GM23338 (cell line): ENCODE measurements at regions not wholly inside any gene's neighbourhood (a gene's known extent, or its start where the extent isn't known, plus 50 kb on each side); places are given as distances from the start of the nearest gene placed in this dataset.

Source experiments
- CREB1 ChIP-seq: fragments of 250-450 bp; sonication (Bioruptor Pico); IDR thresholded peaks from 2 replicates; pipeline ENCODE4 v1.5.0; 2020; ENCODE audit warnings: low read depth, mild to moderate bottlenecking, moderate library complexity
- EZH2 ChIP-seq: fragments of 200-600 bp; sonication (generic); IDR thresholded peaks from one replicate; pipeline ENCODE4 v1.8.0; 2017; ENCODE audit warnings: antibody characterized with exemption, mild to moderate bottlenecking, low read depth; ENCODE audit not compliant: unreplicated experiment
- EZH2phosphoT487 ChIP-seq: fragments of 200-600 bp; sonication (generic); IDR thresholded peaks from one replicate; pipeline ENCODE4 v1.8.1; 2018; ENCODE audit warnings: antibody characterized with exemption; ENCODE audit not compliant: unreplicated experiment
- JUNB ChIP-seq: IDR thresholded peaks from one replicate; pipeline ENCODE4 v1.6.1; 2016; ENCODE audit warnings: antibody characterized with exemption; ENCODE audit not compliant: unreplicated experiment
- NANOG ChIP-seq: IDR thresholded peaks from 2 replicates; pipeline ENCODE4 v1.6.1; 2016; ENCODE audit warnings: antibody characterized with exemption, borderline replicate concordance
- POLR2AphosphoS5 ChIP-seq: IDR thresholded peaks from 2 replicates; pipeline ENCODE4 v1.6.1; 2016; ENCODE audit warnings: antibody characterized with exemption, low read depth
- STAT1 ChIP-seq: IDR thresholded peaks from one replicate; pipeline ENCODE4 v1.6.1; 2016; ENCODE audit warnings: antibody characterized with exemption; ENCODE audit not compliant: unreplicated experiment
- ZNF114 ChIP-seq: fragments of 250-450 bp; sonication (Bioruptor Pico); IDR thresholded peaks from 2 replicates; pipeline ENCODE4 v1.5.0; 2020; ENCODE audit warnings: mild to moderate bottlenecking, moderate library complexity
- ZNF331 ChIP-seq: fragments of 250-450 bp; sonication (Bioruptor Pico); IDR thresholded peaks from 2 replicates; pipeline ENCODE4 v1.5.0; 2020; ENCODE audit warnings: low read depth, mild to moderate bottlenecking, moderate library complexity
- ZNF462 ChIP-seq: fragments of 250-450 bp; sonication (Bioruptor Pico); IDR thresholded peaks from 2 replicates; pipeline ENCODE4 v1.5.0; 2020; ENCODE audit warnings: mild to moderate bottlenecking, moderate library complexity
- TF ChIP-seq, protein P1 (sequence below), 2 experiments: fragments of 200-600 bp in 1 of 2; sonication (generic) in 1 of 2; conservative IDR thresholded peaks; 2 replicates each; pipeline versions ENCODE4 v1.5.1 to v1.6.1; 2016 to 2017; ENCODE audit warnings: antibody characterized with exemption in 2 of 2, low read depth in 2 of 2, mild to moderate bottlenecking in 2 of 2, moderate library complexity in 1 of 2
- TF ChIP-seq, protein P2 (sequence below): IDR thresholded peaks from one replicate; pipeline ENCODE4 v1.6.1; 2018; ENCODE audit warnings: antibody characterized with exemption; ENCODE audit not compliant: unreplicated experiment

DNA sequence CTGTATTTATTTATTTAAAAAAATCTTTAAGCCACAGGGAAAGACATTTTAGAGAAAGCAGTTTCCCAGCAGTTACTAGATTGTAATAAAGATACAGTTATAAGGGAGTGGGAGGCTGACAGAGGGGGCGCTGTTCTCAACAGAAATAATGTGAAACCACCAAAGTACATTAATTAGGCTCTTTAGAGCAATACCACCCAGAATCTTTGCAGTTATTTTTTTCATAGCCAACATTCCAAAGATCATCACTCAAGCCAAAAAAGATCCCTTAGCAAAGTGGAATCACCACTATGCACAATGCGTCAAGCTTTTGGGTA, 331.3 kb upstream of the DEFB112 start:
- TF ChIP-seq POLR2AphosphoS5 (no peak), JUNB (no peak), EZH2 (no peak), STAT1 (no peak), ZNF331 (CRISPR knock-in tag) (no peak), ZNF114 (CRISPR knock-in tag) (no peak), EZH2phosphoT487 (no peak), CREB1 (CRISPR knock-in tag) (no peak), NANOG (no peak), ZNF462 (CRISPR knock-in tag) (no peak)
- TF ChIP-seq, protein P1, sequence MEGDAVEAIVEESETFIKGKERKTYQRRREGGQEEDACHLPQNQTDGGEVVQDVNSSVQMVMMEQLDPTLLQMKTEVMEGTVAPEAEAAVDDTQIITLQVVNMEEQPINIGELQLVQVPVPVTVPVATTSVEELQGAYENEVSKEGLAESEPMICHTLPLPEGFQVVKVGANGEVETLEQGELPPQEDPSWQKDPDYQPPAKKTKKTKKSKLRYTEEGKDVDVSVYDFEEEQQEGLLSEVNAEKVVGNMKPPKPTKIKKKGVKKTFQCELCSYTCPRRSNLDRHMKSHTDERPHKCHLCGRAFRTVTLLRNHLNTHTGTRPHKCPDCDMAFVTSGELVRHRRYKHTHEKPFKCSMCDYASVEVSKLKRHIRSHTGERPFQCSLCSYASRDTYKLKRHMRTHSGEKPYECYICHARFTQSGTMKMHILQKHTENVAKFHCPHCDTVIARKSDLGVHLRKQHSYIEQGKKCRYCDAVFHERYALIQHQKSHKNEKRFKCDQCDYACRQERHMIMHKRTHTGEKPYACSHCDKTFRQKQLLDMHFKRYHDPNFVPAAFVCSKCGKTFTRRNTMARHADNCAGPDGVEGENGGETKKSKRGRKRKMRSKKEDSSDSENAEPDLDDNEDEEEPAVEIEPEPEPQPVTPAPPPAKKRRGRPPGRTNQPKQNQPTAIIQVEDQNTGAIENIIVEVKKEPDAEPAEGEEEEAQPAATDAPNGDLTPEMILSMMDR (conservative IDR thresholded peaks at IDR 0.05; ENCODE audit: low read depth in 2 of 2): peak; percentile 61 to 78
- TF ChIP-seq, protein P2, sequence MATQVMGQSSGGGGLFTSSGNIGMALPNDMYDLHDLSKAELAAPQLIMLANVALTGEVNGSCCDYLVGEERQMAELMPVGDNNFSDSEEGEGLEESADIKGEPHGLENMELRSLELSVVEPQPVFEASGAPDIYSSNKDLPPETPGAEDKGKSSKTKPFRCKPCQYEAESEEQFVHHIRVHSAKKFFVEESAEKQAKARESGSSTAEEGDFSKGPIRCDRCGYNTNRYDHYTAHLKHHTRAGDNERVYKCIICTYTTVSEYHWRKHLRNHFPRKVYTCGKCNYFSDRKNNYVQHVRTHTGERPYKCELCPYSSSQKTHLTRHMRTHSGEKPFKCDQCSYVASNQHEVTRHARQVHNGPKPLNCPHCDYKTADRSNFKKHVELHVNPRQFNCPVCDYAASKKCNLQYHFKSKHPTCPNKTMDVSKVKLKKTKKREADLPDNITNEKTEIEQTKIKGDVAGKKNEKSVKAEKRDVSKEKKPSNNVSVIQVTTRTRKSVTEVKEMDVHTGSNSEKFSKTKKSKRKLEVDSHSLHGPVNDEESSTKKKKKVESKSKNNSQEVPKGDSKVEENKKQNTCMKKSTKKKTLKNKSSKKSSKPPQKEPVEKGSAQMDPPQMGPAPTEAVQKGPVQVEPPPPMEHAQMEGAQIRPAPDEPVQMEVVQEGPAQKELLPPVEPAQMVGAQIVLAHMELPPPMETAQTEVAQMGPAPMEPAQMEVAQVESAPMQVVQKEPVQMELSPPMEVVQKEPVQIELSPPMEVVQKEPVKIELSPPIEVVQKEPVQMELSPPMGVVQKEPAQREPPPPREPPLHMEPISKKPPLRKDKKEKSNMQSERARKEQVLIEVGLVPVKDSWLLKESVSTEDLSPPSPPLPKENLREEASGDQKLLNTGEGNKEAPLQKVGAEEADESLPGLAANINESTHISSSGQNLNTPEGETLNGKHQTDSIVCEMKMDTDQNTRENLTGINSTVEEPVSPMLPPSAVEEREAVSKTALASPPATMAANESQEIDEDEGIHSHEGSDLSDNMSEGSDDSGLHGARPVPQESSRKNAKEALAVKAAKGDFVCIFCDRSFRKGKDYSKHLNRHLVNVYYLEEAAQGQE: no peak
